BLaER1 treated with 17β-estradiol and CSF1 and Interleukin-3, amounts not matched to agents 10 nM and 100 nM (cell line): ENCODE measurements at regions not wholly inside any gene's neighbourhood (a gene's known extent, or its start where the extent isn't known, plus 50 kb on each side); places are given as distances from the start of the nearest gene placed in this dataset.
A peak's percentile ranks its signal among the peaks of the same experiment; 100 is the strongest.
"Not testable (repeated sequence)": the region's sequence is repeated elsewhere in the genome, so short reads cannot be mapped to it uniquely, and the experiment has no call there.

Source experiments
- H3K27ac ChIP-seq, 11 experiments: shearing (Covaris generic); formaldehyde crosslinking; 2 replicates each; pipeline ENCODE4 v1.8.1; 2022
- H3K27me3 ChIP-seq, 11 experiments: shearing (Covaris generic); formaldehyde crosslinking; 2 replicates each; pipeline ENCODE4 v1.8.1; 2022
- H3K36me3 ChIP-seq, 11 experiments: shearing (Covaris generic); formaldehyde crosslinking; 2 replicates each; pipeline ENCODE4 v1.8.1; 2022
- H3K4me1 ChIP-seq, 10 experiments: shearing (Covaris generic); formaldehyde crosslinking; 2 replicates each; pipeline ENCODE4 v1.8.1; 2022
- H3K4me2 ChIP-seq, 11 experiments: shearing (Covaris generic); formaldehyde crosslinking; 2 replicates each; pipeline ENCODE4 v1.8.1; 2022
- H3K4me3 ChIP-seq, 10 experiments: shearing (Covaris generic); formaldehyde crosslinking; 2 replicates each; pipeline ENCODE4 v1.8.1; 2022
- H3K9ac ChIP-seq, 11 experiments: shearing (Covaris generic); formaldehyde crosslinking; 2 replicates each; pipeline ENCODE4 v1.8.1; 2022
- H3K9me3 ChIP-seq, 11 experiments: shearing (Covaris generic); formaldehyde crosslinking; replicated peaks in 1 of 11; 2 replicates each; pipeline ENCODE4 v1.8.1; 2022
- H4K20me1 ChIP-seq, 11 experiments: shearing (Covaris generic); formaldehyde crosslinking; 2 replicates each; pipeline ENCODE4 v1.8.1; 2022
- Cebpa-rat ChIP-seq, 11 experiments: shearing (Covaris generic); IDR thresholded peaks; 2 replicates each; pipeline ENCODE4 v1.8.1; 2022

GRCh38 chrX:110491846-110492620, 133.4 kb downstream of the RTL9 start:
- no peak overlapping the region for H3K4me3 ChIP-seq
- peaks cover 0 to 8% (median 3%) of the 10 kb centered on the region in 10 experiments; a peak in 2 of 20 replicates for H3K4me1 ChIP-seq
- H3K27me3 ChIP-seq: peaks cover 78 to 95% (median 94%) of the 10 kb centered on the region in 11 experiments
- peak overlapping the region in 2 of 11 experiments; percentile 8 to 40; a peak in 3 of 22 replicates for H3K4me2 ChIP-seq
- no peaks in the 10 kb centered on the region for H3K36me3 ChIP-seq
- H3K9ac ChIP-seq: no peak overlapping the region
- TF ChIP-seq Cebpa-rat (IDR thresholded peaks at IDR 0.05): no peak
- H3K9me3 ChIP-seq: peaks cover 0 to 12% (median 0%) of the 10 kb centered on the region in 11 experiments; a peak in 4 of 22 replicates
- H4K20me1 ChIP-seq: 0 out of 22 replicates have a peak, but pooled peaks cover 0 to 6% (median 0%) of the 10 kb centered on the region in 11 experiments
- H3K27ac ChIP-seq: no peak overlapping the region

- Histone ChIP-seq H3K4me1 (no peaks in the 10 kb centered on the region), H3K27ac (no peak overlapping the region), H3K4me3 (no peak overlapping the region), H3K27me3 (peaks cover 30 to 88% (median 72%) of the 10 kb centered on the region in 11 experiments), H3K36me3 (no peaks in the 10 kb centered on the region), H3K9me3 (no peaks in the 10 kb centered on the region), H3K9ac (no peak overlapping the region), H4K20me1 (no peaks in the 10 kb centered on the region), H3K4me2 (no peak overlapping the region)
- TF ChIP-seq Cebpa-rat (IDR thresholded peaks at IDR 0.05): no peak
Measured at GRCh38 chrX:110504947-110505346, 146.3 kb downstream of the RTL9 start.

- Histone ChIP-seq H3K27me3 (peaks cover 58 to 97% (median 88%) of the 10 kb centered on the region in 11 experiments), H3K9me3 (peaks cover 4 to 30% (median 15%) of the 10 kb centered on the region in 11 experiments; a peak in 21 of 22 replicates), H4K20me1 (no peaks in the 10 kb centered on the region), H3K27ac (no peak overlapping the region), H3K36me3 (no peaks in the 10 kb centered on the region), H3K9ac (no peak overlapping the region), H3K4me1 (no peaks in the 10 kb centered on the region), H3K4me2 (no peak overlapping the region), H3K4me3 (no peak overlapping the region)
- no peak for TF ChIP-seq Cebpa-rat (IDR thresholded peaks at IDR 0.05)
Measured at GRCh38 chrX:110509755-110510532, 151.3 kb downstream of the RTL9 start.

GRCh38 chrX:110511238-110511637, 152.6 kb downstream of the RTL9 start:
- peaks cover 4 to 30% (median 15%) of the 10 kb centered on the region in 11 experiments; a peak in 21 of 22 replicates for H3K9me3 ChIP-seq
- no peak overlapping the region for H3K4me2 ChIP-seq
- no peak for TF ChIP-seq Cebpa-rat (IDR thresholded peaks at IDR 0.05)
- H3K27ac ChIP-seq: no peak overlapping the region
- peaks cover 58 to 98% (median 93%) of the 10 kb centered on the region in 11 experiments for H3K27me3 ChIP-seq
- no peaks in the 10 kb centered on the region for H3K4me1 ChIP-seq
- H3K9ac ChIP-seq: no peak overlapping the region
- no peaks in the 10 kb centered on the region for H3K36me3 ChIP-seq
- no peaks in the 10 kb centered on the region for H4K20me1 ChIP-seq
- no peak overlapping the region for H3K4me3 ChIP-seq

- H3K4me2 ChIP-seq: no peak overlapping the region
- peaks cover 4 to 30% (median 15%) of the 10 kb centered on the region in 11 experiments; a peak in 21 of 22 replicates for H3K9me3 ChIP-seq
- H3K27me3 ChIP-seq: peaks cover 64 to 98% (median 94%) of the 10 kb centered on the region in 11 experiments
- H4K20me1 ChIP-seq: no peaks in the 10 kb centered on the region
- no peaks in the 10 kb centered on the region for H3K4me1 ChIP-seq
- no peak overlapping the region for H3K9ac ChIP-seq
- TF ChIP-seq Cebpa-rat (IDR thresholded peaks at IDR 0.05): no peak
- no peaks in the 10 kb centered on the region for H3K36me3 ChIP-seq
- H3K4me3 ChIP-seq: no peak overlapping the region
- no peak overlapping the region for H3K27ac ChIP-seq
Measured at GRCh38 chrX:110512341-110512740, 153.7 kb downstream of the RTL9 start.

GRCh38 chrX:110514509-110514908, 155.9 kb downstream of the RTL9 start:
- Histone ChIP-seq H3K27me3 (peaks cover 65 to 98% (median 96%) of the 10 kb centered on the region in 11 experiments), H3K4me1 (no peaks in the 10 kb centered on the region), H4K20me1 (no peaks in the 10 kb centered on the region), H3K36me3 (no peaks in the 10 kb centered on the region), H3K4me3 (no peak overlapping the region), H3K9ac (no peak overlapping the region), H3K9me3 (peaks cover 4 to 30% (median 15%) of the 10 kb centered on the region in 11 experiments; a peak in 21 of 22 replicates), H3K4me2 (no peak overlapping the region), H3K27ac (no peak overlapping the region)
- TF ChIP-seq Cebpa-rat (IDR thresholded peaks at IDR 0.05): no peak

GRCh38 chrX:110519501-110519900, 160.9 kb downstream of the RTL9 start:
- Histone ChIP-seq H3K4me3 (no peak overlapping the region), H3K27ac (no peak overlapping the region), H4K20me1 (no peaks in the 10 kb centered on the region), H3K36me3 (no peaks in the 10 kb centered on the region), H3K4me1 (no peaks in the 10 kb centered on the region), H3K27me3 (peaks cover 47 to 97% (median 92%) of the 10 kb centered on the region in 11 experiments), H3K4me2 (no peak overlapping the region), H3K9me3 (peaks cover 0 to 4% (median 0%) of the 10 kb centered on the region in 11 experiments; a peak in 2 of 22 replicates), H3K9ac (no peak overlapping the region)
- TF ChIP-seq Cebpa-rat (IDR thresholded peaks at IDR 0.05): no peak

GRCh38 chrX:110519906-110520452, 161.3 kb downstream of the RTL9 start:
- Histone ChIP-seq H3K36me3 (no peaks in the 10 kb centered on the region), H3K4me3 (no peak overlapping the region), H3K9me3 (no peaks in the 10 kb centered on the region; a peak in 1 of 22 replicates), H3K27me3 (peaks cover 47 to 97% (median 91%) of the 10 kb centered on the region in 11 experiments), H4K20me1 (no peaks in the 10 kb centered on the region), H3K27ac (no peak overlapping the region), H3K9ac (no peak overlapping the region), H3K4me1 (no peaks in the 10 kb centered on the region), H3K4me2 (no peak overlapping the region)
- TF ChIP-seq Cebpa-rat (IDR thresholded peaks at IDR 0.05): no peak

- H3K4me2 ChIP-seq, H3K36me3 ChIP-seq, H3K9ac ChIP-seq, H3K9me3 ChIP-seq, H3K27ac ChIP-seq, H4K20me1 ChIP-seq, H3K4me3 ChIP-seq, H3K4me1 ChIP-seq: not testable (repeated sequence)
- peaks cover 53 to 97% (median 91%) of the 10 kb centered on the region in 11 experiments for H3K27me3 ChIP-seq
Measured at GRCh38 chrX:110520652-110521051, 162.0 kb downstream of the RTL9 start.
